ENCODE measurements at regions not wholly inside any gene's neighbourhood (a gene's known extent, or its start where the extent isn't known, plus 50 kb on each side); places are given as distances from the start of the nearest gene placed in this dataset.
"Not testable (repeated sequence)": the region's sequence is repeated elsewhere in the genome, so short reads cannot be mapped to it uniquely, and the experiment has no call there.

GRCh38 chr16:34064602-34065001 is 605.2 kb downstream of the TP53TG3F start:
- H3K4me3 ChIP-seq (ENCODE audit: low read length); DNase-seq (ENCODE audit: low read depth): not testable (repeated sequence)

GRCh38 chr16:34069731-34070130 is 610.3 kb downstream of the TP53TG3F start:
- not testable (repeated sequence) for H3K4me3 ChIP-seq (ENCODE audit: low read length); DNase-seq (ENCODE audit: low read depth)

- DNase-seq (ENCODE audit: low read depth) = peak; percentile 8
- TF ChIP-seq CTCF (conservative IDR thresholded peaks at IDR 0.05; ENCODE audit: low read depth, low read length) = no peak
- H3K4me3 ChIP-seq (ENCODE audit: low read length) = no peak overlapping the region
Observed at GRCh38 chr16:34078691-34079090, 619.3 kb downstream of the TP53TG3F start.

DNA sequence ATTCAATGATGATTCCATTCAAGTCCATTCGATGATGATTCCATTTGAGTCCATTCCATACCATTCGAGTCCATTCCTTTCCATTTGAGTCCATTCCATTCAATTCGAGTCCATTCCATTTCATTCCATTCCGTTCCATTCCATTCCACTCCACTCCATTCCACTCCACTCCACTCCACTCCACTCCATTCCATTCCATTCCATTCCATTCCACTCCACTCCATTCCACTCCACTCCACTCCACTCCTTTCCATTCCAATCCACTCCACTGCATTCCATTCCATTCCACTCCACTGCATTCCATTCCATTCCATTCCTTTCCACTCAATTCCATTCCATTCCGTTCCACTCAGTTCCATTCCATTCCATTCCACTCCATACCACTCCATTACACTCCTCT is 625.6 kb downstream of the TP53TG3F start:
- DNase-seq (ENCODE audit: low read depth); H3K4me3 ChIP-seq (ENCODE audit: low read length): not testable (repeated sequence)

DNA sequence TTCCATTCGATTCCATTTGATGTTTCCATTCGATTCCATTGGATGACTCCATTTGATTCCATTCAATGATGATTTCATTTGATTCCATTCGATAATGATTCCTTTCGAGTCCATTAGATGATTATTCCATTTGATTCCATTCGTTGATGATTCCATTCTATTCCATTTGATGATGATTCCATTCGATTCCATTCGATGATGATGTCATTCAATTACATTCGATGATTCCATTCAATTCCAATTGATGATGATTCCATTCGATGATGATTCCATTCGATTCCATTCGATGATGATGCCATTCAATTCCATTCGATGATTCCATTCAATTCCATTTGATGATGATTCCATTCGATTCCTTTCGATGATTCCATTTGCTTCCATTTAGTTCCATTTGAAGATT is 635.6 kb downstream of the TP53TG3F start:
- DNase-seq (ENCODE audit: low read depth); H3K4me3 ChIP-seq (ENCODE audit: low read length): not testable (repeated sequence)

GRCh38 chr16:34096911-34097310 is 637.5 kb downstream of the TP53TG3F start:
- not testable (repeated sequence) for DNase-seq (ENCODE audit: low read depth); H3K4me3 ChIP-seq (ENCODE audit: low read length)

GRCh38 chr16:34097326-34097725 is 637.9 kb downstream of the TP53TG3F start:
- DNase-seq (ENCODE audit: low read depth); H3K4me3 ChIP-seq (ENCODE audit: low read length): not testable (repeated sequence)

DNA sequence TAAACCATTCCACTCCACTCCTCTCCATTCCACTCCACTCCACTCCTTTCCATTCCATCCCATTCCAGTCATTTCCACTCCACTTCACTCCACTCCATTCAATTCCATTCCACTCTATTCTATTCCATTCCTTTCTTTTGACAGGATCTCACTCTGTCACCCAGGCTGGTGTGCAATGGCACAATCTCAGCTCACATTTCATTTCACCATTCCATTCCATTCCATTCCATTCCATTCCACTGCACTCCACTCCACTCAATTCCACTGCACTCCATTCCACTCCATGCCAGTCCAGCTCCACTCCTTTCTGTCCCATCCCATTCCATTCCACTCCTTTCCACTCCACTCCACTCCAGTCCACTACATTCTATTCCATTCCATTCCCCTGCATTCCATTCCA is 638.6 kb downstream of the TP53TG3F start:
- H3K4me3 ChIP-seq (ENCODE audit: low read length); DNase-seq (ENCODE audit: low read depth): not testable (repeated sequence)

DNA sequence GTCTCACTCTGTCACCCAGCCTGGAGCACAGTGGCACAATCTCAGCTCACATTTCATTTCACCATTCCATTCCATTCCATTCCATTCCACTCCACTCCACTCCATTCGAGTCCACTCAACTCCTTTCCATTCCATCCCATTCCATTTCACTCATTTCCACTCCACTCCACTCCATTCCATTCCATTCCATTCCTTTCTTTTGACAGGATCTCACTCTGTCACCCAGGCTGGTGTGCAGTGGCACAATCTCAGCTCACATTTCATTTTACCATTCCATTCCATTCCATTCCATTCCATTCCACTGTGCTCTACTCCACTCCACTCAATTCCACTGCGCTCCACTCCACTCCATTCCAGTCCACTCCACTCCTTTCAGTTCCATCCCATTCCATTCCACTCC is 639.6 kb downstream of the TP53TG3F start:
- H3K4me3 ChIP-seq (ENCODE audit: low read length); DNase-seq (ENCODE audit: low read depth): not testable (repeated sequence)

Data from retinal pigment epithelial cell (primary cell).